IPS-NIHi11 (cell line): ENCODE measurements at regions not wholly inside any gene's neighbourhood (a gene's known extent, or its start where the extent isn't known, plus 50 kb on each side); places are given as distances from the start of the nearest gene placed in this dataset.

ENCODE experiments used
- DNase-seq: peaks from one replicate; pipeline ENCODE4 v3.0.0; 2012; ENCODE audit warnings: mixed read lengths, low spot score

DNA sequence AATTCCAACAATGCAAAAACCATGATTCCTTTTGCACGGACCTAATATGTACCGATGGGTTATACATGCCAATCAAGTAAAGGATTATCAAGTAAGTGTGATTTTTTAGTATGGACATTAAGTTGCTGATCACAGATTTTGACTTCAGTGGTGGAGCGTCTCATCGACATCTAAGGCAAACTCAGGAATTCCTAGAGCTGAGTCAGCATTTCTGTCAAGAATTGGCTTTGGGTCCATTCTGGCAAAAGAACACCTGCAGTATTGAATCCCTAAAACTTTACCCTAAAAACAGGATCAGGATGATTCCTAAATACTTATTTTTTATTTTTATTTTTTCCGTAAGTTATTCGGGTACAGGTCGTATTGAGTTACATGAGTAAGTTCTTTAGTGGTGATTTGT is 83.6 kb downstream of the HPGD start:
- no peak for DNase-seq

DNA sequence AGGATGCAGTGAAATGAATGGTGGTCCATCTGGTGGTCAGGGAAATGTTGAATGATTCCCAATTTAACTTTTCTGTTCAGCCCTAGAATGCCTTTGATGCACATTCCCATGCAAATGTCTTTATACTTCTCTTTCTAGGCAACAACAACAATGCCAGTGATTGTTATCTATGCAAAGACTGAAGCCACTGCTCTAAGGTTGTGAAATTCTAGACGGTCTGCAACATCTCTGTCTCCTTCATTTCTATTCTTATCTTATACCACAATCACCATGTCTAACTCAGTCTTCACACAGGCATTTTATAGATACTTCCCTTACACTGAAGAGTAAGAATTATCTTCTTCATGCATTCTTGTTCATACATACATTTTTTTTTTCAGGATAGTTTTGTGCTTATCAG is 84.5 kb downstream of the HPGD start:
- DNase-seq, result no peak

DNA sequence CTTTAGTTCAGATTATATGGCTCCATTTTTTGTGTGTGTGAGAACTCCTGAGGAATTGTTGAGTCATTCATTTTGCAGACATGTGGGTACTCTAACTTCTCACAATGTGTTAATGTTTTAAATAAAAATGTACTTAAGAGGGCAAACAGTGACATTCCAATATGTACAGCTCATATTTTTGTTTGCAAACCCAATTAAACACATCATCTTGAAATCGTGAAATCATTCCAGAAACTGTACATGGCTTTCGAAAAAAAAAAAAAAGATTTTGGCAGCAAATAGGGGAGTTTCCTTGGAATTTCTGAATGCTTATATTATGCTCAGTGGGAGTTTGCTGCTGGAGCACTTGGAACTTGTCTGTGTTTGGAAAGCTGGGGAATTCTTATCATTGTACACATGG is 85.0 kb downstream of the HPGD start:
- DNase-seq, result no peak

DNA sequence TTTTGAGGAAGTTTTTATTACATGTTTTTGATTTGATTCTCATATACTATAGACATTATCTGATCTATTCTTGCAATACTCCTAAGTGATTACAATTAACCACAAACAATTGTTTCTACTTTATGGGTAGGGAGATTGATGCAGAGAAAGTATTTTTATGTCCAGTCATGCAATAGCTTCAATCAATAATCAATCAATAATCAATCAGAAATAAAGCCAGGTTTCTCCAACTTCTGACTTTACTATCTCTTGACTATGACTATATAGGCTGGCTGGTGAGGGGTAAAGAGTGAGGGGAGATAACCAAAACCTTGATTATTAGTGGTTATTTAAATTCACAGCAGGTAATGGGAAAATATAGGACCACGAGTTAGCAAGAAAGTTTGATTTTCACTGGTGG is 85.9 kb downstream of the HPGD start:
- DNase-seq, result no peak

DNA sequence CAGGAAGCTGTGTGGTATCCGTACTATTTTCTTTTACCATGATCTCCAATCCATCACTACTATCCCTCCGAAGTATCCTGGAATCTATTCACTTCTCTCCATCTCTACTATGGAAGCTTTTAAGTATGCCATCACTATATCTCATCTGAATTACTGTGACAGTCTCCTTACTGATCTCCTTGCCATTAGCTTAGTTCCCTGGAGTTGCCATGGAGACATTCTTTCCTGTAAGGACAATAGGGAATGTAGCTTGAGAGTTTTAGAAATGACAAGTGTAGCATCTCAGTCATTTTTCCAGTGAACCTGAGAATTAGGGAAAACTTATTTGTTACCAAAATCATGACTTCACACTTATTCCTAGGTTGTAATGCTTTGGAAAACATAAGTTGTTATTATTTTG is 86.3 kb downstream of the HPGD start:
- DNase-seq, result no peak

DNA sequence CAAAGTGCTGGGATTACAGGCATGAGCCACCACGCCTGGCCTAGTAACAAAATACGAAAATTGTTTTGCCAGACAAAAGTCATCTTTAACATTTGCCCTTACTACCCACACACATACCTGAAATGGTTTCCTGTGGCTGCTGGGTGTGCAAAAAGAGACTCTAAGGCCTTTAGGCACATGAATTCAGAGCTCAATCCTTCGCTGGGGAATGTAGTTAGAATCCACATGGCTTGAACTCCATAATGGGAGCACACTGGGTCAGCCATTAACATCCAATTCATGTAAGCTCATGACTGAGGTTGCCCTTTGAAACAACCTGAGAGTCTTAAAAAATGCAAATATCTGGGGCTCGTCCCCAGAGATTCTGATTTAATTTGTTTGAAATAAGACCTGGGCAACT is 87.8 kb downstream of the HPGD start:
- peak; percentile 16 for DNase-seq

DNA sequence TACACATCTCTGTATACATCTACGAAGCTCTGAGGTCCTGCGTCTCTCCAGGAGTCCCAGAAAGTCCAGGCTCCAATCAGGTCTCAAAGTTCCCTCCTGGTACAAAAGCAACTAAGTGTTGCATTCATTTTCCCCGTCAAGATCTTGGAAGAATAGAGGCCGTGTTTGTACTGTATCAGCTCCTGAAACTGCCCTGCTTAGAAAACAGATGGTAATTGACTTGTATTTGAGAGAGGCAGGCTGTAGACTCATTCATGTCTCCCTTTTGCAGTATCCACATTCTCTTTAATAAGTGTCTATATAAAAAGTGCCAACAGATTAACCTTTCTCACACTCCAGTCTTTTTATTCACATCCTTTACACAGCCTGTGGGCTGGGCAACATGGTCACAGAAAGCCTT is 91.7 kb downstream of the HPGD start:
- DNase-seq, result no peak

DNA sequence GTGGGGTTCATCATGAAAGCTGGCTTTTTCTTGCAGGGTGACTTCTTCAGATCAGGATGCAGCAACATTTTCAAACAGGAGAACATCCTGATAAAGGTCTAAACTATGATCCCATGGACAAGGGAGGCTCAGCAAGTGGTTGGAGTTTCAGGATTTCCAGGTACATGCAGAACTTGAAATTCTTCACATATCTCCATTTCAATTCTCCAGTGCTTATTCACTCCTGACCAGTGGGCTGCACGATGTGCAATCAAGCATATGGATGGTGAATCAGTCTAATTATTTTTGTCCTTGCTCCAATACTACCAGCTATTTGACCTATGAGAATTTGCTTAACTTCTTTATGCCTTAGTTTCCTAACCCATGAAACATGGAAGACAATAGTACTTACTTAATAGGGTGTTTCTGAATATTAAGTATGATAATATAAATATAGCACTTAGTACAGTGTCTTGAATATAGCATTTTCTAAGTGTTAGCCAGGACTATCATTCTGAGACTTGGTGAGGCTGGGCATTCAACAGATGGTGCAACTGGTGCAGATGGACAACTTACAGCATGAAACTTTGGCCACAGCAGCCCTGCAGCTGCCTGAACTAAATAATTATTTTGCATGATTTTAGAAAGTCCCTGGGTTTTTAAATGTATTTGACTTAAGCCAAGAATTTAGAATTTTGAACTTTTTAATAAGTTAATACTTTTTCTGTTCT is 92.4 kb downstream of the HPGD start:
- no peak for DNase-seq

DNA sequence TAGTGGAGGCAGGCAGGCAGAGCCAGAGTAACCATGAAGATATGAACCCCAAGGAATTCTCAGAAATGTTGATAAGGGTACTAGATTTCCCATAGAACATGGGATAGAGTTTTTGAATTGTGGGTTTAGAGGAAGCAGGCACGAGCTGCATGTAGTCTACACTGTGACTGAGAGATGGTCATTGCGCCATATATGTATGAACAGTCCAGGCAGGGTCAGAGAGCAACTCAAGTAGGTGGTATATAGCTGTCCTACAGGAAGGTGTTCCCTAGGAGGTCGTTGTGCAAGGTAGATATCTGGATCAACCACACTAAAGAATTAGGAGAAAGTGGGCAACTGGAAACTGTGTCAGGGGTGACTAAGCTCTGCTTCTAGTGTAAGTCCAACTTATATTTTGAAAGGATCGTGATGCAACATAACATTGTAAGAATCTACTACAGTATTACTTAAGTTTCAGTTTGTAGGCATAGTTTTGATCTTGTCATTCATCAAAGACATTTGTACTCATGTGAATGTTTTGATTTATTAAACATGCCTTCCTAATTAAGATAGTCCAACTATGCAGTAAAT is 94.6 kb downstream of the HPGD start:
- DNase-seq, result no peak

DNA sequence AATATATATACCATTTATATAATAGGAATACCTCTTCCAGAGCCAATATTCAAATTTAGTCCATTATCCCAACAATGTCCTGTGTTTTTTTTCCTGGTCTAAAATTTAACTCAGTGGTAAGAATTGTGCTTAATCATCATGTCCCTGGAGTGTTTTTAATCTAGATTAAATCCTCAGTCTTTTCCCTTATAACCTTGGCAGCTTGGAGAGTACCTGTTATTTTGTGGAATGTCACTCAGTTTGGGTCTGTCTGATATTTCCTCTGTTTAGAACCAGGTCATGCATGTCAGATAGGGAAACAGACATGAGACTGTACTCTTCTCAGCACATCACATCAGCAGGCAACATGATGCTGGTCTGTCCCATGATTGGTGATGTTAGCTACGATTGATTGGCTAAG is 96.6 kb downstream of the HPGD start:
- no peak for DNase-seq

DNA sequence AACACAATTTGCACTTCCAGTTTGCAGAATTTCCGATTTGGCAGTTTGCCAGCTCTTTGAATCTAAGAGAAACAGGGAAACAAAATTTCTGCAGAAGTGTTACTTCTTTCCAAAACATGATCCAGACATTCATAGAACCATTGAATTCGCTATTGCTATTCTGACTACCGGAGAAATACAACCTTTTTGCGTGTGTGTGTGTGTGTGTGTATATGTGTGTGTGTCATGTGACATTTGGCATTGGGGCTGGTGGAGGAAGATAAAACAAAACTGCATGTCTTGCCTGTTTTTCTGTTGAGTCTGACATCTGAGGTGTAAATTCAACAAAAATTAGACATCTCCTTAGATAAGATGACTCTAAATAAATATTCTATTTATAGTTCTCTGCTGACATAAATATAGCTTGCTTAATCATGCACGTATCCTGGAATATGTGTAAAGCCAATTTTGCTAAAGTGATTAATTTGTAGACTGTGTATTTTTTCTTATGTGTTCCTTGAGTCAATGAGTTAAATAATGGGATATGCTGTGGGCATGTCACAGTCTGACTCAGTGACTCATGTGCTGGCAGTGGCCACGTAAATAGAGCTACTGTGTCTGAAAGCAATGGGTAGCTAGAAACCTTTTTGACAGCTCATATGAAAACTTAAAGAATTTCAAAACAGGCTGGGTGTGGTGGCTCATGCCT is 98.9 kb downstream of the HPGD start:
- no peak for DNase-seq

DNA sequence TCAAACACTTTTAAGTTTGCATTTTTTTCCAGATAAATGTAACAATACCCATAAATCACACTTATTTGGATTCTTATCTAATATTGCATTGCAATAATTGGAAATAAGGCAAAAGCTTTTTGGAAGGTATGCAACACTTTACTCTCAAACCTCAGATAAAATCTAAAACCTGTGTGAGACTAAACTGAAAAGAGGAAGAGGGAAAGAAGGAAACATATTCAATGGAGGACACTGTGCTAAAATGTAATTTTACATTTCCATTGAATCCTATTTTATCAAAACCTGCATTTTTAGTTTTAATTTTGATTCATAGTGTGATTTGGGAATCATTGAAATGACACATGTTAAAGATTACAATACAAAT is 99.4 kb downstream of the HPGD start:
- DNase-seq, result no peak

DNA sequence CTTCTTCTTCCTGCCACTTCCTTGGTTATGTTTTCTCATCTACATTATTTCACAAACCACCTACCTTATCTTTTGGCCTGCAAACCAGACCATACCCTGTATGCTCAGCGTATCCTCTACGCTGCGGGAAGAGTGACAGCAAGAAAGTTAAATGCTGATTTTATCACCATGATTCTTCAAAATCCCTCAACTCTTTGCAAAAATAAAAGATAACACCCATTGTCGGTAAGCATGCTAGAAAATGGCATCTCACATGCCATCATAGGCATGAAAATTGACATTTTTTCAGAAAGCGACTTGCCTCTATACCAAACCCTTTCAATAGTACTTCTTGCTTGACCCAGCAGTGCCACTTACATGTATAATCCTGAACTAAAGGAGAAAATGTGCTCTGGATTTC is 102.0 kb downstream of the HPGD start:
- DNase-seq, result no peak

DNA sequence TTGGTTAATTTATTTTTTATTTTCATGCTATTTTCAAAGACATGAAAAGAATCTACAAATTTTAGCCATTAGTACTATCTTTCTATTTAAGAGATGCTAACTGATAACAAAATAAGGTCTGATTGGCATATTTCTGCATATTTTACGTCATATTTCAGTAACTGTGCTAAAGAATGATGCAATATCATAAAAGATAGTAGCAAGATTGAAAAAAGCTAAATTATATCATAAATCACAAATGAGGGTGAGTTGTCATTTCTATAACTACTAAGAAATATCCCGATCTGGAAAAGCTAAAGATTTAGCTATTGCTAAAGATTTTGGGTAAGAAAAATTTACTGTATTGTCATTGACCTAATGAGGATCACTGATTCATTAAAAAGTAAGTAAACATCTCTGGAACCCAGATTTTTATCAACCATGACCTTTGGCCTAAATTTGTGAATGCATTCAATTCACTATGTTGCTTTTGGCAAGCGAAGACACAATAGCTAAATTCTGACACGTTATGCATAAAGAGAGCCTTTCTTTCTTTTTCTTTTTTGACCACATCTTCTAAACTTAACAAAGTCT is 103.6 kb downstream of the HPGD start:
- no peak for DNase-seq

DNA sequence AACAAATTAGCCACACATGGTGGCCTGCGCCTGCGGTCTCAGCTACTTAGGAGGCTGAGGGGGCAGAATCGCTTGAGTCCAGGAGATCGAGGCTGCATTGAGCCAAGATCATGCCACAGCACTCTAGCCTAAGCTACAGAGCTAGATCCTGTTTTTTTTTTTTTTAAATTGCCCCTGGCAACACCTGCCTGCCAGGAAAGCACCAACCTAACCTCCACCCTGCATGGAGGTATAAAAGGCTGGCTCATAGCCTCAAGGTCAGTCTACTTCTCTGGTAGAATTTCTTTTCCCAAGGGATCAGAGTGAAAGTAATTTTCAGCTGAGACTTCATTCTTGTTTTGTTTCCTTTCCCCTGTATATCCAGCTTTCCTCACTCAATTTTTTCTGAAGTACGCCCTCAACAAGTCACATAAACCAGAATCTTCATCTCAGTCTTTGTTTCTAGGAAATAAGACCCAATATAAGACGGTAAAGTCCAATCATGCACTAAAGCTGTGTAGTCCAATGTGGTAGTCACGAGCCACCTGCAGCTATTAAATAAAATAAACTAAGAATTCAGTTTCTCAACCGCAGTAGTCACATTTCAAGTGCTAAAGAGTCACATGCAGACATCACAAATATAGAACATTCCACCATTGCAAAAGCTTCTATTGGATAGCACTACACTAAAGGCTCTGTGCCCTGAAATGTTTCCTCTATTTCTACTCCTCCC is 113.3 kb downstream of the HPGD start:
- DNase-seq, result no peak

DNA sequence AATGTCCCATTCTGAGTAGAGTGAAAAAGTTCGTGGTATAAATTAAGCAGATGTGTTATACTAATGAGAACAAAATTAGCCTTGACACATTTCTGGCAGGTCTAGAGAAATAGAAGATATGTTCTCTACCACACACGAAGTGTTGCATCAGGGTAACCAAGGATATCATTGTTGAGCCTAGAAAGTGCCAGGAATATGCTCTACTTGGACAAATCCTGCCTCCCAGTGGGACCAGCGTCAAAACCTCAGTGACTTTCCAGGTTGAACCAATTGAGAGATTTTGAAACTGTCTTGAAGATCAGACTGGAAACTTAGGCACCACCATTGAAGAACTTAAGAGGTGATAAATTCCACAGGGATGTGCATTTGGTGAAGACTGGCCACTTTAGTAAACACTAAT is 115.9 kb downstream of the HPGD start:
- DNase-seq, result no peak

DNA sequence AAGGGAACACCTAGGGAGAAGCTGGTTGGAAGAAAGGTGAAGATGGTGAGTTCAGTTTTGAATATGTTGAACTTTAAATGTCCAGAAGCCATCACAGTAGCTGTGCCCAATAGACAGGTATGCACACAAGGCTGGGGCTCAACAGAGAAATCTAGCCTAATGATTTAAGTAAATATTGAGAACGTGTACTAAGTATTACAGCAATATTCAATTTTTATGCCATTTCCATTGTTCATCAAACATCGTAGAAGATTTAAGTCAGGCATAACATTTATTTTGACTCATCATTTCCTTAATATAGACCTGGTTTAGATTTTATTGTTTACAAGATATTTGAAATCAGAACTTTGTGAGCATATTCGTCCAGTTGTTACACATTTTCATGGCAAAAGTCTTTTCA is 116.4 kb downstream of the HPGD start:
- DNase-seq, result no peak

DNA sequence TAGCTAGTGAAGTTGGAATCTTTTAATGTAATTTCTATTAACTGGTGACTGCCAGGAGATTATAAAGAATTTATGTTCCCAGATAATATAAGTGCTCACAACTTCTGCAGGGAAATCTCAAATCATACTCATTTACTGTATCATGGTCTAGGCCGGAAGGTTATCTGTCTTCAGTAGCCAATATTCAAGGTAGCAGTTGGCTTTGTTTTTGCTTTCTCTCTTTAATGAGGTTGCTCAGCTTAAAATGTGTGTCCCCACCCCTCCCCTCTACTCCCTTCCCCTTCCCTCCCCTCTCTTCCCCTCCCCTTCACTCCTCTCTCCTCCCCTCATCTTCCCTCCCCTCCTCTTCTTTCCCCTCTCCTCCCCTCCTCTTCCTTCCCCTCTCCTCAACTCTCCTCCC is 117.6 kb downstream of the HPGD start:
- no peak for DNase-seq

DNA sequence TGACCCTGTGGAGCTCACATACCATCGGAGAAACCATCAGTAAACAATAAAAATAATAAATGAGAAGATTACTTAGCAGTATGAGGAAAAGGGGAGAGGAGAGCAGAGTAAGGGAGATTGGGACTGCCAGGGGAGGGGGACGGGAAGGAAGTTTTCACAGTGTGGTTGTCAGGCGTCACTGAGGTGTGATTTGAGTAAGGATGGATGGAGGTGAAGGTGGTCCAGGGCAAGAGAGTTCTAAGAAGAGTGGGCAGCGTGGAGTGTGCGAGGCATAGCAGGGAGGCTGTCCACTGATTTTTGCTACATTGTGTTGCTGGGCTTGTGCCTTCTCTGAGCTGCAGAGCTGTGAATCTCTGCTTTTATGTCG is 119.1 kb downstream of the HPGD start:
- DNase-seq, result no peak

DNA sequence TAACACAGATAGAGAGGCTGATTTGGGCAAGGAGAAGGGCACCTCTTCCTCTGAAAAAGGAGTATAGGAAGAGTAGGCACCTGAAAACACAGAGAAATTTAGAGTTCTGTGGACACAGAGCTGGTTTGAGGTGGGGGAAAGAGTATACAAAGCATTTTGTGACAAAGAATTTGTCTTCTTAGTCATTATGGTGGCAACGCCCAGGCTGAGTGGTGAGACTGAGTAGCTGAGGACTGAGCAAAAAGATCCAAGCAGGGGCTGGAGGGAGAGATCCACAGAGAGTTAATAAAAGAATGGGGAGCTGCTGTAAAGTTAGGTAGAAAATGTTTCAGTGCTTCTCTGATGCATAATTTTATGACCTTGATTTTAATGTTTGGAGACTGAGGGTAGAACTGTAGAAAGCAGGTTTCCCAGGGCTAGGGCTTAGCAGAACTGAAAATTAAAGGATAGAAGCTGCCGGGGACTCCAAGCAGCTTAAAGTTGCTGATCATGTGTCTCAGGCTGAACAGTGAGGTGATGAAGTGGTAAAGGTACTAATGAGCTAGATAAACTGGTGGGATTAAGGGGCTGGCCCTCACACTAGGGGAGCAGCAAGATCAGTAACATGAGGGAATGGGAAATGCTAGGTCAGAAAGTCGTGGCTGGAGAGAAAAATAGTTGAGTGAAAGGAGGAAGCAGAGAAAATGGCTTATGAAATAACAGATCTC is 118.9 kb downstream of the CEP44 start:
- DNase-seq, result no peak

DNA sequence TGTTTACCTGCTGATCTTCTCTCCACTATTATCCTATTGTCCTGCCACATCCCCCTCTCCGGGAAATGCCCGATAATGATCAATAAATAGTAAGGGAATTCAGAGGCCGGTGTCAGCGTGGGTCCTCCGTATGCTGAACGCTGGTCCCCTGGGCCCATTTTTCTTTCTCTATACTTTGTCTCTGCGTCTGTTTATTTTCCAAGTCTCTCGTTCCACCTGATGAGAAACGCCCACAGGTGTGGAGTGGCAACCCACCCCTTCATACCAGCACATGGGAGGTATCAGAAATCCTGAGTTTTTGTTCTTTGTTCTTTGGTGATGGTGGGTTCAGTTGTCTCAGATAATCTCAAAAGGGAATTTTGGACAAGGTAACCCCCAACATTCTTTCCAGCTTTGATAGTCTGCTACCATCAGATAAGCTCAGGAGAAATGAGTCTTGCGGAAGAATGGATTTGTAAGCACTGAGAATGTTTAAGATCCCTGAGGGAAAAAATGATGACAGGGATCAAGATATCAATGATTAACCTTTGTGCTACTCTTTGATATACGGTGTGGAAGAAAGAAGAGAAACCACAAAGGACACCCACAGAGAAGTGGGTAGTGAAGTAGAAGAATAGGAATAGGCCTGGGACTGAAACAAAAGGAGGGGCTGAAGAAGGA is 117.9 kb downstream of the CEP44 start:
- DNase-seq, result no peak
